CD4-positive, alpha-beta T cell treated with Interleukin-17A for 1 hour (primary cell): ENCODE measurements at regions not wholly inside any gene's neighbourhood (a gene's known extent, or its start where the extent isn't known, plus 50 kb on each side); places are given as distances from the start of the nearest gene placed in this dataset.

Experiments used
- DNase-seq: peaks from one replicate; pipeline ENCODE4 v3.0.0-alpha.2; 2020

- DNase-seq: no peak
Observed at GRCh38 chr17:33516645-33517044, 223.6 kb upstream of the ASIC2 start.

- no peak for DNase-seq
Observed at GRCh38 chr17:33517746-33518145, 224.7 kb upstream of the ASIC2 start.

- DNase-seq: no peak
Observed at GRCh38 chr17:33519692-33520091, 226.6 kb upstream of the ASIC2 start.

- DNase-seq: peak; percentile 14
Observed at GRCh38 chr17:33520426-33521330, 227.6 kb upstream of the ASIC2 start.

GRCh38 chr17:33521784-33522183 is 228.7 kb upstream of the ASIC2 start:
- no peak for DNase-seq

GRCh38 chr17:33522623-33523022 is 229.5 kb upstream of the ASIC2 start:
- no peak for DNase-seq

- DNase-seq: no peak
Observed at GRCh38 chr17:33523577-33523981, 230.5 kb upstream of the ASIC2 start.

- DNase-seq: no peak
Observed at GRCh38 chr17:33525186-33525585, 232.1 kb upstream of the ASIC2 start.

GRCh38 chr17:33526717-33527116 is 233.6 kb upstream of the ASIC2 start:
- no peak for DNase-seq

GRCh38 chr17:33527290-33527689 is 234.2 kb upstream of the ASIC2 start:
- DNase-seq: no peak

GRCh38 chr17:33528846-33529245 is 235.8 kb upstream of the ASIC2 start:
- DNase-seq: no peak

GRCh38 chr17:33529816-33530215 is 236.7 kb upstream of the ASIC2 start:
- DNase-seq: no peak

- DNase-seq: no peak
Observed at GRCh38 chr17:33531311-33531710, 238.2 kb upstream of the ASIC2 start.

- DNase-seq: no peak
Observed at GRCh38 chr17:33534087-33534486, 241.0 kb upstream of the ASIC2 start.

GRCh38 chr17:33545124-33545523 is 252.0 kb upstream of the ASIC2 start:
- no peak for DNase-seq

- no peak for DNase-seq
Observed at GRCh38 chr17:33550261-33550660, 257.2 kb upstream of the ASIC2 start.

- DNase-seq: no peak
Observed at GRCh38 chr17:33551075-33551474, 258.0 kb upstream of the ASIC2 start.

- no peak for DNase-seq
Observed at GRCh38 chr17:33551911-33552310, 258.8 kb upstream of the ASIC2 start.

GRCh38 chr17:33560165-33560564 is 267.1 kb upstream of the ASIC2 start:
- no peak for DNase-seq

GRCh38 chr17:33560871-33561270 is 267.8 kb upstream of the ASIC2 start:
- DNase-seq: no peak

GRCh38 chr17:33561569-33562334 is 268.7 kb upstream of the ASIC2 start:
- no peak for DNase-seq

GRCh38 chr17:33562792-33563191 is 269.7 kb upstream of the ASIC2 start:
- DNase-seq: no peak

GRCh38 chr17:33564146-33564545 is 271.1 kb upstream of the ASIC2 start:
- DNase-seq: no peak

GRCh38 chr17:33567223-33567622 is 274.1 kb upstream of the ASIC2 start:
- no peak for DNase-seq
